ENCODE measurements at regions not wholly inside any gene's neighbourhood (a gene's known extent, or its start where the extent isn't known, plus 50 kb on each side); places are given as distances from the start of the nearest gene placed in this dataset.

DNA sequence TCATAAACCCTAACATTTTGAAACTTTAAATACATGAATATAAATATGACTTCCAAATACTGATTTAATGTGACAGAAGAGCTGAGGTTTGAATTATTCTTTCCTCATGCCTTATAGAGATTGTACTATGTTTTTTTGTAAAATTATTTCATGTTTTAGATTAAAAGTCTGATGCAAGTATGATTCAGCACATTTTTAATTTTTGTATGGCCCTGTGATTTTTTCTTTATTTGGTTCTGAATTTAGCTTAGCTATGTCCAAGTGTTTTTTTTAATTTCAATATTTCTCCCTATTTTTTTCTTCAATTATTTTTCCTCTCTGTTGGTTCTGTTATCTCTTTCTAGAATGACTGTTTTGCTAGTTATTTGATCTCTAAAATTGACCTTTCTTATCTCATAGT lies 552.1 kb downstream of the XIRP2 start (continued):
- TF ChIP-seq, protein P1, sequence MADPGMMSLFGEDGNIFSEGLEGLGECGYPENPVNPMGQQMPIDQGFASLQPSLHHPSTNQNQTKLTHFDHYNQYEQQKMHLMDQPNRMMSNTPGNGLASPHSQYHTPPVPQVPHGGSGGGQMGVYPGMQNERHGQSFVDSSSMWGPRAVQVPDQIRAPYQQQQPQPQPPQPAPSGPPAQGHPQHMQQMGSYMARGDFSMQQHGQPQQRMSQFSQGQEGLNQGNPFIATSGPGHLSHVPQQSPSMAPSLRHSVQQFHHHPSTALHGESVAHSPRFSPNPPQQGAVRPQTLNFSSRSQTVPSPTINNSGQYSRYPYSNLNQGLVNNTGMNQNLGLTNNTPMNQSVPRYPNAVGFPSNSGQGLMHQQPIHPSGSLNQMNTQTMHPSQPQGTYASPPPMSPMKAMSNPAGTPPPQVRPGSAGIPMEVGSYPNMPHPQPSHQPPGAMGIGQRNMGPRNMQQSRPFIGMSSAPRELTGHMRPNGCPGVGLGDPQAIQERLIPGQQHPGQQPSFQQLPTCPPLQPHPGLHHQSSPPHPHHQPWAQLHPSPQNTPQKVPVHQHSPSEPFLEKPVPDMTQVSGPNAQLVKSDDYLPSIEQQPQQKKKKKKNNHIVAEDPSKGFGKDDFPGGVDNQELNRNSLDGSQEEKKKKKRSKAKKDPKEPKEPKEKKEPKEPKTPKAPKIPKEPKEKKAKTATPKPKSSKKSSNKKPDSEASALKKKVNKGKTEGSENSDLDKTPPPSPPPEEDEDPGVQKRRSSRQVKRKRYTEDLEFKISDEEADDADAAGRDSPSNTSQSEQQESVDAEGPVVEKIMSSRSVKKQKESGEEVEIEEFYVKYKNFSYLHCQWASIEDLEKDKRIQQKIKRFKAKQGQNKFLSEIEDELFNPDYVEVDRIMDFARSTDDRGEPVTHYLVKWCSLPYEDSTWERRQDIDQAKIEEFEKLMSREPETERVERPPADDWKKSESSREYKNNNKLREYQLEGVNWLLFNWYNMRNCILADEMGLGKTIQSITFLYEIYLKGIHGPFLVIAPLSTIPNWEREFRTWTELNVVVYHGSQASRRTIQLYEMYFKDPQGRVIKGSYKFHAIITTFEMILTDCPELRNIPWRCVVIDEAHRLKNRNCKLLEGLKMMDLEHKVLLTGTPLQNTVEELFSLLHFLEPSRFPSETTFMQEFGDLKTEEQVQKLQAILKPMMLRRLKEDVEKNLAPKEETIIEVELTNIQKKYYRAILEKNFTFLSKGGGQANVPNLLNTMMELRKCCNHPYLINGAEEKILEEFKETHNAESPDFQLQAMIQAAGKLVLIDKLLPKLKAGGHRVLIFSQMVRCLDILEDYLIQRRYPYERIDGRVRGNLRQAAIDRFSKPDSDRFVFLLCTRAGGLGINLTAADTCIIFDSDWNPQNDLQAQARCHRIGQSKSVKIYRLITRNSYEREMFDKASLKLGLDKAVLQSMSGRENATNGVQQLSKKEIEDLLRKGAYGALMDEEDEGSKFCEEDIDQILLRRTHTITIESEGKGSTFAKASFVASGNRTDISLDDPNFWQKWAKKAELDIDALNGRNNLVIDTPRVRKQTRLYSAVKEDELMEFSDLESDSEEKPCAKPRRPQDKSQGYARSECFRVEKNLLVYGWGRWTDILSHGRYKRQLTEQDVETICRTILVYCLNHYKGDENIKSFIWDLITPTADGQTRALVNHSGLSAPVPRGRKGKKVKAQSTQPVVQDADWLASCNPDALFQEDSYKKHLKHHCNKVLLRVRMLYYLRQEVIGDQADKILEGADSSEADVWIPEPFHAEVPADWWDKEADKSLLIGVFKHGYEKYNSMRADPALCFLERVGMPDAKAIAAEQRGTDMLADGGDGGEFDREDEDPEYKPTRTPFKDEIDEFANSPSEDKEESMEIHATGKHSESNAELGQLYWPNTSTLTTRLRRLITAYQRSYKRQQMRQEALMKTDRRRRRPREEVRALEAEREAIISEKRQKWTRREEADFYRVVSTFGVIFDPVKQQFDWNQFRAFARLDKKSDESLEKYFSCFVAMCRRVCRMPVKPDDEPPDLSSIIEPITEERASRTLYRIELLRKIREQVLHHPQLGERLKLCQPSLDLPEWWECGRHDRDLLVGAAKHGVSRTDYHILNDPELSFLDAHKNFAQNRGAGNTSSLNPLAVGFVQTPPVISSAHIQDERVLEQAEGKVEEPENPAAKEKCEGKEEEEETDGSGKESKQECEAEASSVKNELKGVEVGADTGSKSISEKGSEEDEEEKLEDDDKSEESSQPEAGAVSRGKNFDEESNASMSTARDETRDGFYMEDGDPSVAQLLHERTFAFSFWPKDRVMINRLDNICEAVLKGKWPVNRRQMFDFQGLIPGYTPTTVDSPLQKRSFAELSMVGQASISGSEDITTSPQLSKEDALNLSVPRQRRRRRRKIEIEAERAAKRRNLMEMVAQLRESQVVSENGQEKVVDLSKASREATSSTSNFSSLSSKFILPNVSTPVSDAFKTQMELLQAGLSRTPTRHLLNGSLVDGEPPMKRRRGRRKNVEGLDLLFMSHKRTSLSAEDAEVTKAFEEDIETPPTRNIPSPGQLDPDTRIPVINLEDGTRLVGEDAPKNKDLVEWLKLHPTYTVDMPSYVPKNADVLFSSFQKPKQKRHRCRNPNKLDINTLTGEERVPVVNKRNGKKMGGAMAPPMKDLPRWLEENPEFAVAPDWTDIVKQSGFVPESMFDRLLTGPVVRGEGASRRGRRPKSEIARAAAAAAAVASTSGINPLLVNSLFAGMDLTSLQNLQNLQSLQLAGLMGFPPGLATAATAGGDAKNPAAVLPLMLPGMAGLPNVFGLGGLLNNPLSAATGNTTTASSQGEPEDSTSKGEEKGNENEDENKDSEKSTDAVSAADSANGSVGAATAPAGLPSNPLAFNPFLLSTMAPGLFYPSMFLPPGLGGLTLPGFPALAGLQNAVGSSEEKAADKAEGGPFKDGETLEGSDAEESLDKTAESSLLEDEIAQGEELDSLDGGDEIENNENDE (IDR thresholded peaks at IDR 0.05; ENCODE audit: insufficient replicate concordance, low read length), result no peak
- no peak for TF ChIP-seq SP4 (IDR thresholded peaks at IDR 0.05; ENCODE audit: low read length)
- no peak for TF ChIP-seq TBP (IDR thresholded peaks at IDR 0.05; ENCODE audit: low read depth, low read length)
- no peak for TF ChIP-seq CREB1 (IDR thresholded peaks at IDR 0.05)
- TF ChIP-seq NRF1 (IDR thresholded peaks at IDR 0.05; ENCODE audit: low read depth, low read length), result no peak
- no peak for TF ChIP-seq POLR2A (IDR thresholded peaks at IDR 0.05; ENCODE audit: control extremely low read depth in 1 of 2, low read depth in 2 of 2, low read length in 2 of 2)
- no peak for TF ChIP-seq SUZ12 (IDR thresholded peaks at IDR 0.05; ENCODE audit: low read length)
- TF ChIP-seq EGR1 (IDR thresholded peaks at IDR 0.05; ENCODE audit: borderline replicate concordance, low read depth, low read length), result no peak
- TF ChIP-seq, protein P2, sequence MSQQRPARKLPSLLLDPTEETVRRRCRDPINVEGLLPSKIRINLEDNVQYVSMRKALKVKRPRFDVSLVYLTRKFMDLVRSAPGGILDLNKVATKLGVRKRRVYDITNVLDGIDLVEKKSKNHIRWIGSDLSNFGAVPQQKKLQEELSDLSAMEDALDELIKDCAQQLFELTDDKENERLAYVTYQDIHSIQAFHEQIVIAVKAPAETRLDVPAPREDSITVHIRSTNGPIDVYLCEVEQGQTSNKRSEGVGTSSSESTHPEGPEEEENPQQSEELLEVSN (IDR thresholded peaks at IDR 0.05), result no peak
- TF ChIP-seq, protein P3, sequence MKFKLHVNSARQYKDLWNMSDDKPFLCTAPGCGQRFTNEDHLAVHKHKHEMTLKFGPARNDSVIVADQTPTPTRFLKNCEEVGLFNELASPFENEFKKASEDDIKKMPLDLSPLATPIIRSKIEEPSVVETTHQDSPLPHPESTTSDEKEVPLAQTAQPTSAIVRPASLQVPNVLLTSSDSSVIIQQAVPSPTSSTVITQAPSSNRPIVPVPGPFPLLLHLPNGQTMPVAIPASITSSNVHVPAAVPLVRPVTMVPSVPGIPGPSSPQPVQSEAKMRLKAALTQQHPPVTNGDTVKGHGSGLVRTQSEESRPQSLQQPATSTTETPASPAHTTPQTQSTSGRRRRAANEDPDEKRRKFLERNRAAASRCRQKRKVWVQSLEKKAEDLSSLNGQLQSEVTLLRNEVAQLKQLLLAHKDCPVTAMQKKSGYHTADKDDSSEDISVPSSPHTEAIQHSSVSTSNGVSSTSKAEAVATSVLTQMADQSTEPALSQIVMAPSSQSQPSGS (IDR thresholded peaks at IDR 0.05; ENCODE audit: low read length), result no peak
- TF ChIP-seq FOSL1 (IDR thresholded peaks at IDR 0.05; ENCODE audit: insufficient read depth, low read depth, low read length), result no peak
